IPS-NIHi7 (cell line): ENCODE measurements at regions not wholly inside any gene's neighbourhood (a gene's known extent, or its start where the extent isn't known, plus 50 kb on each side); places are given as distances from the start of the nearest gene placed in this dataset.
A peak's percentile ranks its signal among the peaks of the same experiment; 100 is the strongest.

Source experiments
- DNase-seq: peaks from one replicate; pipeline ENCODE4 v3.0.0; 2012; ENCODE audit warnings: mixed read lengths; ENCODE audit errors: extremely low spot score

- DNase-seq: no peak
These were observed 281.2 kb downstream of the BRINP1 start for GRCh38 chr9:119088002-119088547.

GRCh38 chr9:119091074-119091473 is 278.2 kb downstream of the BRINP1 start:
- DNase-seq: peak; percentile 20

- DNase-seq: no peak
These were observed 277.1 kb downstream of the BRINP1 start for GRCh38 chr9:119092125-119092524.

- DNase-seq: no peak
These were observed 275.1 kb downstream of the BRINP1 start for GRCh38 chr9:119094086-119094485.

GRCh38 chr9:119095072-119095471 is 274.2 kb downstream of the BRINP1 start:
- DNase-seq: no peak

- DNase-seq: no peak
These were observed 268.2 kb downstream of the BRINP1 start for GRCh38 chr9:119101048-119101447.

GRCh38 chr9:119114681-119115080 is 254.6 kb downstream of the BRINP1 start:
- DNase-seq: peak; percentile 45
